Osteoblast (primary cell): ENCODE measurements at regions not wholly inside any gene's neighbourhood (a gene's known extent, or its start where the extent isn't known, plus 50 kb on each side); places are given as distances from the start of the nearest gene placed in this dataset.

ENCODE experiments used
- DNase-seq: peaks from one replicate; pipeline ENCODE4 v3.0.0; 2011; ENCODE audit warnings: low spot score, mixed read lengths; ENCODE audit not compliant: insufficient read length; ENCODE audit errors: missing footprints
- H2AFZ ChIP-seq: 2 replicates; pipeline ENCODE4 v1.6.0; 2011; ENCODE audit warnings: mild to moderate bottlenecking, low read length
- H3K27ac ChIP-seq: 2 replicates; pipeline ENCODE4 v1.5.1; 2011; ENCODE audit warnings: mild to moderate bottlenecking, low read depth, low read length, moderate library complexity
- H3K27me3 ChIP-seq: 2 replicates; pipeline ENCODE4 v1.6.0; 2012; ENCODE audit warnings: mild to moderate bottlenecking, control low read depth, inconsistent platforms, low read length, moderate library complexity; ENCODE audit not compliant: insufficient read depth
- H3K36me3 ChIP-seq: 2 replicates; pipeline ENCODE4 v1.5.1; 2011; ENCODE audit warnings: mild to moderate bottlenecking, low read length, control low read depth, moderate library complexity; ENCODE audit not compliant: insufficient read depth
- H3K4me1 ChIP-seq: 2 replicates; pipeline ENCODE4 v1.5.1; 2011; ENCODE audit warnings: mild to moderate bottlenecking, low read length, control low read depth, moderate library complexity; ENCODE audit not compliant: insufficient read depth
- H3K4me2 ChIP-seq: 2 replicates; pipeline ENCODE4 v1.6.0; 2011; ENCODE audit warnings: mild to moderate bottlenecking, low read length; ENCODE audit not compliant: insufficient read depth
- H3K4me3 ChIP-seq: fragments of 200-600 bp; sonication (generic); 3 replicates; pipeline ENCODE4 v1.5.1; 2012; ENCODE audit warnings: mild to moderate bottlenecking, low read length, inconsistent platforms; ENCODE audit not compliant: insufficient read depth
- H3K79me2 ChIP-seq: 2 replicates; pipeline ENCODE4 v1.6.0; 2012; ENCODE audit warnings: mild to moderate bottlenecking, low read length, control low read depth, inconsistent platforms; ENCODE audit not compliant: insufficient read depth
- H3K9me3 ChIP-seq: 2 replicates; pipeline ENCODE4 v1.5.1; 2011; ENCODE audit warnings: low read depth, low read length, control low read depth
- H4K20me1 ChIP-seq: 2 replicates; pipeline ENCODE4 v1.6.0; 2012; ENCODE audit warnings: mild to moderate bottlenecking, low read length, control low read depth; ENCODE audit not compliant: insufficient read depth
- CTCF ChIP-seq: IDR thresholded peaks from 2 replicates; pipeline ENCODE4 v1.5.1; 2011; ENCODE audit warnings: mild to moderate bottlenecking, low read depth, low read length, moderate library complexity; ENCODE audit errors: extremely low read depth

- Histone ChIP-seq H3K9me3 (peaks cover 5% of the 10 kb centered on the region), H4K20me1 (no peaks in the 10 kb centered on the region), H3K79me2 (no peaks in the 10 kb centered on the region), H2AFZ (no peak overlapping the region), H3K36me3 (no peaks in the 10 kb centered on the region), H3K27me3 (no peaks in the 10 kb centered on the region), H3K4me3 (no peak overlapping the region), H3K4me2 (no peak overlapping the region), H3K4me1 (peaks cover 29% of the 10 kb centered on the region), H3K27ac (no peak overlapping the region)
- DNase-seq: no peak
- TF ChIP-seq CTCF: no peak
These were observed 135.5 kb upstream of the SMAD3 start for GRCh38 chr15:66929843-66930402.

GRCh38 chr15:66931768-66932633 is 133.4 kb upstream of the SMAD3 start:
- peak overlapping the region; percentile 71 for H3K4me2 ChIP-seq
- DNase-seq: peak; percentile 84
- TF ChIP-seq CTCF: no peak
- H3K79me2 ChIP-seq: no peaks in the 10 kb centered on the region
- H3K4me3 ChIP-seq: peak overlapping the region; percentile 42
- H3K27me3 ChIP-seq: no peaks in the 10 kb centered on the region
- H2AFZ ChIP-seq: peak overlapping the region; percentile 54
- no peaks in the 10 kb centered on the region for H4K20me1 ChIP-seq
- no peaks in the 10 kb centered on the region for H3K36me3 ChIP-seq
- peaks cover 5% of the 10 kb centered on the region for H3K9me3 ChIP-seq
- H3K27ac ChIP-seq: peak overlapping the region; percentile 29
- peaks cover 41% of the 10 kb centered on the region for H3K4me1 ChIP-seq

GRCh38 chr15:66932634-66933024 is 132.8 kb upstream of the SMAD3 start:
- Histone ChIP-seq H3K9me3 (peaks cover 5% of the 10 kb centered on the region), H3K4me2 (peak overlapping the region; percentile 71), H3K27ac (no peak overlapping the region), H3K4me1 (peaks cover 35% of the 10 kb centered on the region), H3K79me2 (no peaks in the 10 kb centered on the region), H3K4me3 (no peak overlapping the region), H3K27me3 (no peaks in the 10 kb centered on the region), H4K20me1 (no peaks in the 10 kb centered on the region), H2AFZ (no peak overlapping the region), H3K36me3 (no peaks in the 10 kb centered on the region)
- DNase-seq: no peak
- no peak for TF ChIP-seq CTCF
